HG02884 (cell line): ENCODE measurements at regions not wholly inside any gene's neighbourhood (a gene's known extent, or its start where the extent isn't known, plus 50 kb on each side); places are given as distances from the start of the nearest gene placed in this dataset.
"Not testable (repeated sequence)": the region's sequence is repeated elsewhere in the genome, so short reads cannot be mapped to it uniquely, and the experiment has no call there.

Source experiments
- ATAC-seq: cut with Tn5 transposase; IDR thresholded peaks from one replicate; pipeline ENCODE4 v1.9.1; 2021; ENCODE audit warnings: mild to moderate bottlenecking, moderate library complexity; ENCODE audit not compliant: unreplicated experiment

DNA sequence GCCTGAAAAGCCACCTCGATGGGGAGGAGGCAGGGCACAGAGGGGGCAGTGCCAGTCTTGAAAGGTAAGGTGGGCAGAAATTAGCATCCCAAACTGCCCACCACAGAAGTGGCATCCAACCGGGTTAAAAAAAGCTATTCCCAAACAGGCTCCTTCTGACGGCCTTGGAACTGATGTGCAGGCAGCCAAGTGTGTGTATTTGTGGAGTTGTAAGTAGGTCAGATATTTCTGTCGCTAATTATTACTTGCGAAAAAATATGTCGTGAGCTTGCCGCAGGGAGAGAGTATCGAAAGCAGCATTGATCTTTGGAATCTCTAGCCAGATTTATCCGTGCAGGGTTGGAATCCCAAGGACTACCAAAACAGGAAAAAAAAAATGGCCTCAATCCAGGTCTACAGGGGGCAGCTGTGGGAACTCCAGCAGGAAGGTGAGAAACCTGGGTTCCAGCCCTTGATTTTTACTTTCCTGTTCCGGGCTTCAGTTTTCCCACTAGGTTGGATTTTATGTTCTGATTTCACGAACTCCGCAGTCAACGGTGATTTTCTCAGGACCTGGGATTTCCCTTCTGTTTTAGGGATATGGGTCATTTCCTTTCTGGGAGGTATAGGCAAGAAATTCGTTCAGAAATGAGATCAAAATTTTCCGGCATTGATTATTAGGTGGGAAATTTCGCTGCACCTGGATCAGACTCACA lies 200.8 kb downstream of the RGS3 start:
- ATAC-seq = no peak

DNA sequence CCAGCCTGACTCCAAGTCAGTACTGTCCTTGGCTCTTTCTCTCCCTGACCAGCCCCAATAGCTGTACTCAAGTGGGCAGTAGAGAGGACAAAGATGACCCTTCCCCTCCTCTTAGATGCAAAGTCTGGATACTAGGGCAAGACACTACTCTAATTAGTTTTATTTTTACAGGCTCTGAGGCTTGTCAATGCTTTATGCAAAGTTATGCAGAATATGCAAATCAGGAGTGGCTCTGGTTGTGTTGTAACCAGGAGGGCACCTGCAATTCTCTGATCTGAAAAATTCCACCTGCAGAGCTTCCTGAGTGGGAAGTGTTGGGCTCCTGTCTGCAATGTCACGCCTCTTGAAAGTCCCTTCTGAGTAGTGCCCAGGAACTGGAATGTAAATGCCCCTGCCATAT lies 201.5 kb downstream of the RGS3 start:
- no peak for ATAC-seq

DNA sequence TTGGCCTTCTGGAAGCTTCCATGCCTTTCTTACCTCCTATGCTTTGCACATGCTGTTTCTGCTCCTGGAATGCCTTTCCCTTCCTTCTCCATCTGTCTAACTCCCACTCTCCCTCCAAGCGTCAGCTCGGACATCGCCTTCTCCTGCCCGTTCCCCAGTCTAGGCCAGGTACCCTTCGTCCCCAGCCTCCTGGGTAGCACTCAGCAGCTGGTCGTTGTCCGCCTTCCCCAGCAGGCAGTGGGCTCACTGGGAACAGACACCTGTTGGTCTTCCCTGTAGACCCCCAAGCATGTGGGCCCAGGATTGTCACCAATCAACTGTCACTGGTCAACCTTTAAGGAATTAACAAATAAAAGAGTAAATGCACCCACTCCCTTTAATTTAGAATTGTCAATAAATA lies 202.2 kb downstream of the RGS3 start:
- no peak for ATAC-seq

DNA sequence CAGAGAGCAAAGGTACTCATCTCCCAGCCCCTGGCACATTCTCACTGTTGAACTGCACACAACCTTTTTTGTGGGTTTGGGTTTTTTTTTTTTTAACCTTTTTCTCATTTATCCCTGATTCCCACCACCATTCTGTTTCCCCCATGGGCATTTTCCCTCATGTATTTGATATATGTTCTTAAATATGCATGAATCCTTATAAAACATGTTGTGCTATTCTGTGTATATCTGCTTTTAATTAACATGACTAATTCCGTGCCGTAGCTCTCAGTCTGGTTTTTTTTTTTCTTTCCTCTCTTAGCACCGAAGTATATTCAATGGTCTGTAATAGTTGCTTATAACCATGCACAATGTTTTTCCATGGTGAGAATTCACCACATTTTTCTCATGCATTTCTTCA lies 204.5 kb downstream of the RGS3 start:
- no peak for ATAC-seq

DNA sequence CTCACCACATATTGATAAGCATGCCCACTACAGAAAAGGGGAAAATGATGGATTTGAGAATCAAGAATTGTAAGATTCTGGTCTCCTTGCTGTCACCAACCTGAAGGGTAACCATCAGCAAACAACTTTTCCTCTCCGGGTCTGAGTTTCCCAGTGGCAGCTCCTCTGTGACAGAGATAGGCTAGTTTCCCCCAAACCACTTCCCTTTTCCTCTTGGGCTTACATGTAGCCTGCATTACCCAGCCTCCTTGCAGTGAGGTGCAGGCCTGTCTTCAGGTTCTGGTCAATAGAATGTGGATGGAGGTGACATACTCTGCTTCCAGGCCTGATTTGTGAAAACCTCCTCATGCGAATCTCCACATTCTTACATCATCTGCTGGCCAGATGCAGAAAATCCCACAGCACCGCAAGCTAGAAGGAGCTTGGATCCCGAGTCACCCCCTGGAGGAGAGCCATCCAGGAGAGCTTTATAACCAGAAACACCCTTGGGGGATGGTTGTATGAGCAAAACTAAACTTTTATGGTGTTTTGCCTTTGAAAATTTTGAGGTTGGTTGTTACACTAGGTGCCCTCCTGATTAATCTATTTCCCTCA lies 206.1 kb downstream of the RGS3 start:
- ATAC-seq = no peak

DNA sequence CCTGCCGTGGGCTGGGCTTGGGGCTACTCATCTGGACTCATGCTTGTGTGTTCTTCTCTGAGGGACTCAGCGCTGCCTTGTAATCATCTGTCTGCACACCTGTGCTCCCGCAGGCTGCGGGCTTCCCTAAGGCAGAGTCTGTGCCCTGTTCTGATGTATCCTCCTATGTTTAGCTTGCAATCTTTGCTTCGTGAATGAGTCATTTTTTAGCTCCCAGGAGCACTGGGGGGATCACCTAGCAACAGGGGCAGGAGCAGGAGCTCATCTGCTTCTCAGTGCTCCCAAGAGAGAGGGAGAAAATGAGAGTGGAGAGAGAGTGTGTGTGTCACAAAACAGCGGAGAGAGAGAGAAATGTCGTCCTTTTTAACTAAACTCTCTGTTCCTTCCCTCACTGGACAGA lies 202.4 kb upstream of the ZNF618 start:
- ATAC-seq = no peak

DNA sequence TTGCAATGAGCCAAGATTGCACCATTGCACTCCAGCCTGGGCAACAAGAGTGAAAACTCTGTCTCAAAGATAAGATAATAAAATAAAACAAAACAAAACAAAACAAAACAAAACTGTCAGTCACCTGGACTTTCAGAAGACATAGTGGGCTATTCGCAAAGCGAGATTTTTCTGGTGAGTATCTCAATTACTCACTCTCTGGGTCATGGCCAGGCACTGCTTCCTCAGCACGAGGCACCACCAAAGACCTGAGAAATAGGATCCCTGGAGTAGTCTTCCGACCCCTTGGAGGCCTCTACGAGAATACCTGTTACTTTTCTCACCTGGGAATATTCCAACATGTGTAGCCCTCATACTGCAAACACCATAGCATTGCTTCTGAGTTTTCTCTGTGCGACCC lies 201.7 kb upstream of the ZNF618 start:
- ATAC-seq = no peak

DNA sequence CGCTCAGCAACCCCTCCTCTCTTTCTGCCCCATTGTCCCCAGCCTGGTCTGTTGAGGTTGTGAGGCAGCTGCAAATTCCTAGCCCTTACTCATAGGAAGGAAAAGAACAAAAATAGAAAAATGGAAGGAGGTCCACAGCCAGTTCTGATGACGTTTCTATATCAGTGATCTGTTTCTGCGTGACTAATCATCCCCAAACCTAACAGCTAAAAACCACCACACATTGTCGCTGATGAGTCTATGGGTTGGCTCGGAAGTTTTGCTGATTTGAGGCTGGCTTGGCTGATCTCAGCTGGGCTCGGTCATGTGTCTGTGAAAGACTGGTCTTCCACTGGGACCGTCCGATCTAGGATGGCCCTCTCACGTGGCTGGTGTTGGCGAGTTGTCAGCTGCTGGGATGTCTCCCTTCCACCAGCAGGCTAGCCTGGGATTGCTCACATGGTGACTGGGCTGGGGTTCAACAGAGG lies 200.6 kb upstream of the ZNF618 start:
- no peak for ATAC-seq

DNA sequence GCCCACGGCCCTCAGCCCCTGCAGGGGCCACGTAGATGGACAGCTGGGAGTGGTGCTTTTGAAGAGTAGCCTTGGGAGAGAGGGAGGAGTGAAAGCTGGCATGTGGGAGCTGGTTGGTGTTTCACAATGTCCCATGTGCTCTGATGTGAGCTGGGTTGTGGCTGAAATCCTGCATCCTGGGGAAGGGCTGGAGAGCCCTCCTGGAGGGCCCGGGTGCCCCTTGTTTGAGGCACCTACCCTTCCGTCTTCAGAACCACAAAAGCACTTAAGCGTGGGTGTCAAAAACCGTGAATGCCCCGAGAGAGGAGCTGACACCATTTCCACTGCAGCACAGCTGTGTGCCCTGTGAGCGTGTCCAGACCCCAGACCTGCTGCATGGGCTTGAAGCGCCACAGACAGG lies 199.1 kb upstream of the ZNF618 start:
- no peak for ATAC-seq

DNA sequence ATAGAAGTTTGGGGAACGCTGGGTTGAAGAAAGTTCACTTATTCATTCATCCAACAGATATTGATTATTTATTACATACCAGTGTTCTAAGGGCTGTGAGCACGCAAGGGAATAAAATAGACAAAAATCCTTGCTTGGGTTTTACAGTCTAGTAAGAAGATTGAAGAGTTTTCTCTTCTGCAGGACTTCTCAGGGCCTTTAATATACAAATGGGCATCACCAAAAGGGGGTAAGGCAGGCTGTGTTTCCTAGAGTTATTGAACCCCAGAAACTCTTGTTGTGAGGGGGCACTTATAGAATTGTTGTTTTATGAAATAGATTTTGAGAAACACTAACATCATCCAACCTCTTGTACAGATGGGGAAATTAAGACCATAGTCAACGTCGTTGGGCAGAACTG lies 198.5 kb upstream of the ZNF618 start:
- no peak for ATAC-seq

DNA sequence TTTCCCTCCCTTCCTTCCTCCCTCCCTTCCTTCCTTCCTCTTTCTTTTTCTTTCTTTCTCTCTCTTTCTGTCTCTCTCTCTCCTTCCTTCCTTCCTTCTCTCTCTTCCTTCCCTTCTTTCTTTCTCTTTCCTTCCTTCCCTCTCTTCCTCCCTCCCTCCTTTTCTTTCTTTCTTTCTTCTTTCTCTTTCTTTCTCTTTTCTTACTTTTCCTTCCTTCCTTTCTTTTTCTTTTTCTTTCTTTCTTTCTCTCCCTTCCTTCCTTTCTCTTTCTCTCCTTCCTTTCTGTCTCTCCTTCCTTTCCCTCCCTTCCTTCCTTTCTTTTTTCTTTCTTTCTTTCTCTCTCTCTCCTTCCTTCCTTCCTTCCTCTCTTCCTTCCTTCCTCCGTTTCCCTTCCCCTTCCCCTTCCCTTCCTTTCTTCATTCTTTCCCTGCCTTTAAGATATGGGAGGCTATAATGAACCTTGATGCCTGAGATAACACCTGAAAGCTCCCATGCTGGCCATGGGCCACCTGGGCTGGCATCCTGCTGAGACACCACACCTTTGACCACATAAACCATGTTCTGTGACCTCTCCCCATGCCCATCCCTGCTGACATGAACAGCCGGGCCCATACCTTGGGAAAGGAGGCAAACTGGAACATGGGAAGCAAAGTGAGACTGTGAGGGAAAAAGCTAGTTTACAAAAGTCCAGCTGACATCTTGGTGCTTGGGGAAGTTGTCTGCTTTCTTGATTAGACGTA lies 197.8 kb upstream of the ZNF618 start:
- ATAC-seq = no peak

DNA sequence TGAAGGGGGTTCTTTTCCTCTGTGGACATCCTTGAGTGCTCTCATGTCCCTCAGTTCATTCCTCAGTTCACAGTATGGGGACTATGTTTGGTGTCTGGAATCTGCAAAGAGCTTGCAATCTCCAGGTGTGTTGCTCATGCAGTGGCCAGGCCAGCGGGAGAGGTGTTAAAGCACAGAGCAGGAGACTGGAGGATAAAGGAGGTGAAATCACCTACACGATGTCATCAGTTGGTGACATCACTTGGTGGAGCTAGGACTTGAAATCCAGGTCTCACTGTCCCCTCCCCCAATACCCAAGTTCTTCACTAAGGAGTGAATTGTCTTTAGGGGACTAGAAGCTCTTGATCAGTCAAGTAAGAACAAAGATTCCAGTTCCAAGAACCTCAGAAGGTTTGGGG lies 197.3 kb upstream of the ZNF618 start:
- ATAC-seq = no peak

DNA sequence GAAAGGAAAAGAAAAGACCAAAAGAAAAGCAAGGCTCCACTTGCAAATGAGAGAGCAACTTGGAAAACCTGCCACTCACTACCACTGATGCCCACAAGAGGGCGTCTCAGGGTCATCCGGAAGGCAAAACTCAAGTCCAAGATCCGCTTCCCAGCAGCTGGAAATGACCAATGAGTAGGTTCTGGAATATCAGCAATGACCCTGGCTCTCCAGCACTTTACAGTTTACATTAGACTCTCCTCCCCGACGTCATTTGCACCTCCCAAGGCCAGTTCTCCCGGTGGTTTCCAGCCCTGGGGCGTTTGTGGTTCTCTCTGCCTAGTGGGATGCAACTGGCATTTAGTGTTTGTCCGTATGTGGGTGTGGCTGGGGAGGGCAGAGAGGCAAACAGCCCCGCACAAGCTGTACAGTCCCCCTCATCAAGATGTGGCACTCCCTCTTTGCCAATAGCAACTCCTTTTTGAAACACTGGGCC lies 193.8 kb upstream of the ZNF618 start:
- no peak for ATAC-seq

DNA sequence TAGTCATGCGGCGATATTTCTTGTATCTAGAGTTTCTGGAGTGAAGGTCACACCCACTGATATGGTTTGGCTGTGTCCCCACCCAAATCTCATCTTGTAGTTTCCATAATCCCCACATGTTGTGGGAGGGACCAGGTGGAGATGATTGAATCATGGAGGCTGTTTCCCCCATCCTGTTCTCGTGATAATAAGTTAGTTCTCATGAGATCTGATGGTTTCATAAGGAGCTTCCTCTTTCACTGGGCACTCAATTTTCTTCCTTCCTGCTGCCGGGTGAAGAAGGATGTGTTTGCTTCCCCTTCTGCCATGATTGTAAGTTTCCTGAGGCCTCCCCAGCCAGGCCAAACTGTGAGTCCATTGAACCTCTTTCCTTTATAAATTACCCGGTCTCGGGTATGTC lies 190.5 kb upstream of the ZNF618 start:
- ATAC-seq = not testable (repeated sequence)

DNA sequence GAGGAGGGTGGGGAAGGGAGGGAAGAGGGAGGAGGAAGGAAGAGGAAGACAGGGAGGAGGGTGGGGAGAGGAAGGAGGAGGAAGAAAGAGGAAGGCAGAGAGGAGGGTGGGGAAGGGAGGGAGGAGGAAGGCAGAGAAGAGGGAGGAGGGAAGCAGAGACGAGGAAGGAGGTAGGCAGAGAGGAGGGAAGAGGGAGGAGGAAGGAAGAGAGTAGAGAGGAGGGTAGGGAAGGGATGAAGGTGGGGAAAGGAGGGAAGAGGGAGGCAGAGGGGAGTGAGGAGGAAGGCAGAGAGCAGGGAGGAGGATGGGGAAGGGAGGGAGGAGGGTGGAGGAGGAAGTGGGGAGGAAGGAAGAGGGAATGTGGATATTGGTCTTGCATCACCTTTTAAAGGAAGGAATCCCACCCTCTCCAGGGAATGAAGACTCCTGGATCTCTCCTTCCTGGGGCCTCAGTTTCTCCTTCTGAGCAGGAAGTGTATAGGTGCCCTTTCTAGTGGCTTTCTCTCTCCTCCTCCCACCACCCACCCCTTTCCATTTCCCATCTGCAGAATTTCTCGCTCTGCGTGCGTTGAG lies 188.9 kb upstream of the ZNF618 start:
- no peak for ATAC-seq

DNA sequence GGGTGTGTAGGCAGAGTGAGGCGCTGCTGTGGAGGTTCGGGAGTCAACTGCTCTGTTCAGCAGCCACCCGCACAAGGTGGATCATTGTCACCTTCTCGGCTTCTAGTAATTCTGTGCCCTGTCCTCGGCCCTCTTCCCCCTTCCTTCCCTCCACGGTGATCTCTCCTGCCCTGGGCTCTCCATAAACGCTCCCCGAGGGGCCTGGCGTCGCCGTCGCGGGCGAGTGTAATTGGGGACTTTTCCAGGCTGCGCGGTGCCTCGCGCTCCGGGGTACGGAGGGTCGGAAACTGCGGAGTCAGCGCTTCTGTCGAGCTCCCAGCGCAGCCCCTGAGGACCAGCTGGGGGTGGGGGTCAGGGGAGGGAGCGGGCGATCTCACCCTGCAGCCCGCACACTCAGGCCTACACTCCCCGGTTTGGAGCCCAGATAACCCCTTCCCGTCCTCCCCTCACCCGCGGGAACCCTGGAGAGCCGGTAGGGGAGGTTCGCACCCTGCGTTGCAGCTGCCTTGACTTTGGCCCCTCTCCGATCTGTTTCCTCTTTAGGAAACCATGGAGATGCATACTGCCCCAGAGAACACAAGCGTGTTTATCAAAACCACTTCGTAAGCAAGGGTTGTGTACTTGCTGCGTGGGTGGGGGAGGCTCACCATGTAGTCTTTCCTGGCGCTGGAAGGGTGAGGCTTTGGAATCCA lies 188.3 kb upstream of the ZNF618 start:
- no peak for ATAC-seq

DNA sequence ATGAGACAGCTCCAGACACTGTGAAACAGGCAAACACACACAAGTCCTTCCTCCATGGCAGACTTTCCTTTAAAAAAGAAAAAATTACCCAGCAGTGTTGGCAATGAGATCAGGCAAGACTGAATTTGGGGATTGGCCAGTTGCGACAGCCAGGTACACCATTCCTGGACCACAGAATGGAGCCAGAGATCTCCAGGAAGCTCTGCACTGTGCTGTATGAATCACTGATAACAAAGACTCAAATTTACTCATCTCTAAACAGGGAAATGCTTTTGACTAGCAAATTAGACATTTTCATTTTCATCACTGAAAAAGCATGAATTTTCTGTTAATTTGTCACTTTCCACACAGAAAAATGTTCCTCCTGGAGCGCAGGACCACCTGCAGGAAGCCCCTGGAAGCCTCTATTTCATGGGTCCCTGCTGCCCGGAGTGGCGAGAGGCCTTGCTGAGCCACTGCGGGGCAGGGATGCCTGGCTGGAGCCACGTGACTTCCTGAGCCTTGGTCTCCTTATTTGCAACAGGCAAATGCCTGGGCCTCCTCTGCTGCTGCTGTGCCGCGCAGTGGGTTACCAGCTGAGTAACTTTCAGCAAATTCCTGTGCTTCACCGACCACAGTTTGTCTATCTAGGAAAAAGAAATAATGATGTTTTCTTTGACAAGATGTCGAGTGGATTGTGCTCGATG lies 185.9 kb upstream of the ZNF618 start:
- no peak for ATAC-seq

DNA sequence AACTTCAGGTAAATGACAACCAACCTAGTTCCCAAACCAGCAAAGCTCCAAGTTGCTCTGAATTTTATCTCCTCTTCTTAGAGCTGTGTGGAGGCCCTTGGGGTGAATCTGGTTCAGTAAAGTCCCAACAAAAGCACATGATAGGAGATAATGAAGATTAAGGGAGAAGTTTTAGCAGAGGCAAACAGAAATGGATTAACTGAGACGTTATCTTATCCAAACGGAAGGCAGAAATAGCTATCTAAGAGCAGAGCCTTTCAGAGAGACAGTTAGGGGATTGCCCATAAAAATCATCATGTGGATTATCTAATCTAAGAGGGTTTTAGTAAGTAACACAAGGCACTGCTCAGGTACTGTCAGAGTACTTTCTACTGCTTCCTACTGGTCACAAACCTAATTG lies 183.9 kb upstream of the ZNF618 start:
- ATAC-seq = no peak

DNA sequence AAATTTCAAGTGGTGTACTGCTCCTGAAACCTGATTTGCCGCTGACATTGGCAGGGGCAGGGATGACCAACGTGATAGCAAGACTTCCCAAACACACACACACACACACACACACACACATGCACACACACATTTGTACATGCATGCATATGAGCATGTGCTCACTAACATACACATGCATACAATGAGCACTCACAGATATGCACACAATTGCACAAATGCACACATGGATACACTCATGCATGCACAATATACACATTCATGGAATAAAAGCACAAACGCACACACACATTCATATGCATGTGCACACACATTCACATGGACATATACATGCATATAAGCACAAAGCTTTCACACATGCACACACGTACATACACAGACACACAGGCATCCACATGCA lies 181.2 kb upstream of the ZNF618 start:
- ATAC-seq = no peak

DNA sequence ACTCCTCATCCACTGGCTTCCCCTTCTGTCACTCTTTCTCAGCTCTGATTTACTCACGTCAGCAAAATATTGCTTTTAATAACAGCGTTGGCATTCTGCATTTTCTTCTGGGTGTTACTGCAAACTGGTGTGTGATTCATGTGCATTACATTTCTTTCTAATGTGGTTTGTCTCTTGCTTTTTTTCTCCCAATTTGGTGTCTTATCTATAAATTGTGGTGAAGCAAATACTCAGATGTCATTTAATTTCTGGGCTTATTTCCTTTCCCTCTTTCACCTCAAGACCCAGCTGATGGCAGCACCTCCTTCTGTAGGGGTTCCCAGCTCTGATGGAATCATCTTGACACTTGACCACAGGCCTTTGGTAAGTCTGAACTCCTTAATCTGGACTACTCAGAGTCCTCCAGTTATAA lies 180.7 kb upstream of the ZNF618 start:
- no peak for ATAC-seq

DNA sequence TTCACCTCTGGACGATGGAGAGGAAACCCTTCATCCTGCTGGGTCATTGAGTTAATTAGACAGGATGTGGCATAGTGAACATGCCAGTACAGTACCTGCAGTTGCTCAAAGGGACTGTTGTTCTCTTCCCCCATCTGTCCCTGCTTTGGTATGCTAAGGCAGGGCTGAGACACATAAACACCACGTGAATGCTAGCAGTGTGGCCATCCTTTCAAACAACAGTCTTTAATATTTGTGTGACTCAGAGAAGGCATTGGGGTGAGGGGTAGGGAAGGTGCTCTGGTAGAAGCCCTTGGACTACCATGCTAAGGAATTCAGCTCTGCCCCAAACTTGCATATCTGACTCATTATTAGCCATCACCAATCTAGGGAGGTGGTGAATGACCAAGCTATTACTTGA lies 180.2 kb upstream of the ZNF618 start:
- ATAC-seq = no peak
